Adrenal gland (tissue), 9 donors: ENCODE measurements at regions not wholly inside any gene's neighbourhood (a gene's known extent, or its start where the extent isn't known, plus 50 kb on each side); places are given as distances from the start of the nearest gene placed in this dataset.

Source experiments
- DNase-seq, 7 donors: peaks; one replicate each; pipeline ENCODE4 v3.0.0-alpha.2; 2019 to 2020
- H3K27ac ChIP-seq, 5 donors: fragments of 200-600 bp; sonication (generic) in 4 of 5; 1 replicate in 3 of 5; 2 replicates in 2 of 5; pipeline versions ENCODE4 v1.5.1 to v1.8.0; 2016 to 2020; ENCODE audit warnings: mild to moderate bottlenecking in 1 of 5
- H3K27me3 ChIP-seq: fragments of 200-600 bp; 2 replicates; pipeline ENCODE4 v1.8.0; 2021
- H3K36me3 ChIP-seq, 2 donors: fragments of 200-600 bp; replicated peaks in 1 of 2; 1 replicate in 1 of 2; 2 replicates in 1 of 2; pipeline versions ENCODE4 v1.5.1 to v1.8.0; 2018 to 2022
- H3K4me1 ChIP-seq, 2 donors: fragments of 200-600 bp; replicated peaks in 1 of 2; 1 replicate in 1 of 2; 2 replicates in 1 of 2; pipeline versions ENCODE4 v1.5.1 to v1.8.0; 2018 to 2021
- H3K4me3 ChIP-seq, 4 donors: fragments of 200-600 bp; sonication (generic) in 3 of 4; one replicate each; pipeline ENCODE4 v1.5.1; 2016 to 2018
- H3K9me3 ChIP-seq, 3 donors: fragments of 200-600 bp; sonication (generic) in 1 of 3; replicated peaks in 1 of 3; 1 replicate in 2 of 3; 2 replicates in 1 of 3; pipeline versions ENCODE4 v1.5.1 to v1.8.0; 2016 to 2021
- POLR2A ChIP-seq, 2 donors: fragments of 450-650 bp; IDR thresholded peaks; one replicate each; pipeline ENCODE4 v1.6.1; 2017; ENCODE audit warnings: antibody characterized with exemption in 2 of 2, mild to moderate bottlenecking in 2 of 2, moderate library complexity in 1 of 2
- WGBS, 4 donors: extraction: QIAGEN DNeasy Blood & Tissue Kit in 2 of 4; methylation state at CpG; one replicate each; pipeline versions ENCODE4 v1.1.5 to v1.1.7; 2013 to 2017; 5-methylcytosine and 5-hydroxymethylcytosine counted together
- intact Hi-C, 2 donors: fragments of 100-400 bp; cut with DNase I; formaldehyde crosslinking; loops; one replicate each; pipeline versions ENCODE4 v1.14.1 to v1.15.0; 2022 to 2023
- TF ChIP-seq, protein P1 (sequence below), 6 experiments: fragments of 450-650 bp in 4 of 6; fragments of 200-600 bp in 2 of 6; sonication (generic) in 1 of 6; IDR thresholded peaks; 1 replicate in 5 of 6; 2 replicates in 1 of 6; pipeline versions ENCODE4 v1.5.1 to v1.8.0; 2016 to 2021; ENCODE audit warnings: antibody characterized with exemption in 6 of 6, mild to moderate bottlenecking in 2 of 6, moderate library complexity in 1 of 6
- donor health status: healthy with polysubstance abuse.
- donor health status: Bipolar disorder and iron deficiency.
- donor health status: DM: yes; HTN: yes; CAD: no.
- donor health status: DM: no; HTN: no; CAD: no.
- donor health status: DM: no; HTN: no; CAD: no.

DNA sequence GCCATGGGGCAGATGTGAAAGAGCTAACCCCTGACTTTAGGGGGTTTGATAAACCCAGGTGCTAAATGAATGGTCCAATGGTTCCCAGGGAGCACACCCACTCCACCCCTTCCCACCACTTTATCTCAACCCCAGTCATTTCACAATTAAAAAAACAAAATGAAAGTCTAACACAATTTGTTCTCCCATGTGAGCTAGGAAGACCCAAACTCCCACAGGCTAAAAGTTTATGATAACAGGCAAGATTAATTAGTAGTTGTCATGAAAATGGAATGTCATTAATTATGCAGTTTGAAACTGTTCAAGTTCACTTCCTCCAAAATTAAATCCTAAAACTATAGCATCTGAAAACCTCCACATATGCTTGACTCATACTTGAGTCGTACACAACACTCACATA is 63.3 kb upstream of the TPM1 start:
- no peaks in the 10 kb centered on the region for H3K9me3 ChIP-seq
- no peaks in the 10 kb centered on the region for H3K36me3 ChIP-seq
- no peaks in the 10 kb centered on the region for H3K27me3 ChIP-seq
- 67 to 97% (median 89%) methylated on average over 1 of the region's 1 CpG for WGBS, 4 donors
- TF ChIP-seq, protein P1, sequence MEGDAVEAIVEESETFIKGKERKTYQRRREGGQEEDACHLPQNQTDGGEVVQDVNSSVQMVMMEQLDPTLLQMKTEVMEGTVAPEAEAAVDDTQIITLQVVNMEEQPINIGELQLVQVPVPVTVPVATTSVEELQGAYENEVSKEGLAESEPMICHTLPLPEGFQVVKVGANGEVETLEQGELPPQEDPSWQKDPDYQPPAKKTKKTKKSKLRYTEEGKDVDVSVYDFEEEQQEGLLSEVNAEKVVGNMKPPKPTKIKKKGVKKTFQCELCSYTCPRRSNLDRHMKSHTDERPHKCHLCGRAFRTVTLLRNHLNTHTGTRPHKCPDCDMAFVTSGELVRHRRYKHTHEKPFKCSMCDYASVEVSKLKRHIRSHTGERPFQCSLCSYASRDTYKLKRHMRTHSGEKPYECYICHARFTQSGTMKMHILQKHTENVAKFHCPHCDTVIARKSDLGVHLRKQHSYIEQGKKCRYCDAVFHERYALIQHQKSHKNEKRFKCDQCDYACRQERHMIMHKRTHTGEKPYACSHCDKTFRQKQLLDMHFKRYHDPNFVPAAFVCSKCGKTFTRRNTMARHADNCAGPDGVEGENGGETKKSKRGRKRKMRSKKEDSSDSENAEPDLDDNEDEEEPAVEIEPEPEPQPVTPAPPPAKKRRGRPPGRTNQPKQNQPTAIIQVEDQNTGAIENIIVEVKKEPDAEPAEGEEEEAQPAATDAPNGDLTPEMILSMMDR (IDR thresholded peaks at IDR 0.05): no peak
- no peak for TF ChIP-seq POLR2A (IDR thresholded peaks at IDR 0.05)
- DNase-seq: no peak
- H3K4me1 ChIP-seq: no peaks in the 10 kb centered on the region
- no peak overlapping the region for H3K27ac ChIP-seq
- intact Hi-C loops: no loop called here
- no peak overlapping the region for H3K4me3 ChIP-seq

DNA sequence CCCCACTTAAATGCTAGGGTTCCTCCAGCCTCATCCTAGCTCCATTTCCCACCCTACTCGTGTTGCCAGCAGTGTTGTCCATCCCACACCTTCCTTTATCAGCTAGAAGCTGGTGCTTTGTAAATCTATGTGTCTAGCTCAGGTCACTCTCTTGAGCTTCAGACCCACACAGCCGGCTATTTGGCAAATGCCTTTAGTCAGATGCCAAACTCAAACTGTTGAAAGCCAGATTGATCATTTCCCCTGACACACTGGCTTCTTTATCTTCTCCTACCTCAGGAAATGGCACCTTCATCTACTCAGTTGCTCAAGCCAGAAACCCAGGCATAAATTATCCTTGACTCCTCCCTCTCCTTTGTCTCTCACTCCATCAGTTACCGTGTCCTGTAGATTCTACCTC is 61.5 kb upstream of the TPM1 start:
- H3K27ac ChIP-seq: no peak overlapping the region
- TF ChIP-seq, protein P1 (IDR thresholded peaks at IDR 0.05): no peak
- no peak for TF ChIP-seq POLR2A (IDR thresholded peaks at IDR 0.05)
- 67 to 82% (median 75%) methylated on average over 3 of the region's 3 CpGs for WGBS, 4 donors
- no peaks in the 10 kb centered on the region for H3K27me3 ChIP-seq
- DNase-seq: no peak
- intact Hi-C loops: no loop called here
- H3K36me3 ChIP-seq: no peaks in the 10 kb centered on the region
- H3K9me3 ChIP-seq: no peaks in the 10 kb centered on the region
- H3K4me3 ChIP-seq: no peak overlapping the region
- no peaks in the 10 kb centered on the region for H3K4me1 ChIP-seq

DNA sequence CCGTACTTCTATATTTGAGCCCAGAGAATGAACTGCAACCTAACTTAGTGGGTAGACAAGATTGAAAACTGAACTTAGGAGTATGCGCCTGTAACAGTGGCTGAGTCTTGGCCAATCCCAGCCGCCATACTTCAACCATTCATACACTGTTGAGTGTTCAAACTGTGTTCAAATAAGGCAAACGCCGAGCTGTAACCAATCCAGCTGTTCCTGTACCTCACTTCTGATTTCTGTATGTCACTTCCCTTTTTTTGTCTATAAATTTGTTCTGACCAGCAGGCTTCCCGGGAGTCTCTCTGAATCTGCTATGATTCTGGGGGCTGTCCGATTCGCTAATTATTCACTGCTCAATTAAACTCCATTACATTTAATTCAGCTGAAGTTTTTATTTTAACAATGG is 58.6 kb upstream of the TPM1 start:
- Histone ChIP-seq H3K27me3 (no peaks in the 10 kb centered on the region), H3K36me3 (no peaks in the 10 kb centered on the region), H3K4me3 (no peak overlapping the region), H3K9me3 (no peaks in the 10 kb centered on the region), H3K4me1 (no peaks in the 10 kb centered on the region), H3K27ac (no peak overlapping the region)
- TF ChIP-seq, protein P1 (IDR thresholded peaks at IDR 0.05): no peak
- TF ChIP-seq POLR2A (IDR thresholded peaks at IDR 0.05): no peak
- WGBS, 4 donors: 78 to 88% (median 85%) methylated on average over 8 of the region's 8 CpGs
- intact Hi-C loops: no loop called here
- no peak for DNase-seq

DNA sequence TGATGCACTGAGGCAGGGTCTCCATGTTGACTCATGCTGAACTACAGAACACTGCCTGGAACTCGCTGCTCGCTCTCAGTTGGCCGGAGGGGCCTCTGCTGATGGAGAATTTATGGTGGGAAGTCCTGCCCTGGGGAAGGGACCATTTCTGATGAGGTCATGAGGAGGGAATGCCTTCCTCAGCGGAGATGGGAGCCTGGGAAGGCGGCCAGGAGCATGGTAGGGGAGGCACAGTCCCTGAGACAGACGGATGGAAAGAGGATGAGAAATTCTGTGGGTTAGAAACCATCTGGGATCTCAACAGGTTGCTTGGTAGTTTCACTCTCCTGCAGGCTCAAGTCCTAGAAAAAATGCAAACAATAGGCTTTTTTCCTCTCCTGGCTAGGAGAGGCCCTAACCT is 56.8 kb upstream of the TPM1 start:
- no peak overlapping the region for H3K4me3 ChIP-seq
- no peaks in the 10 kb centered on the region for H3K9me3 ChIP-seq
- H3K36me3 ChIP-seq: no peaks in the 10 kb centered on the region
- no peak for TF ChIP-seq POLR2A (IDR thresholded peaks at IDR 0.05)
- TF ChIP-seq, protein P1 (IDR thresholded peaks at IDR 0.05): no peak
- 73 to 81% (median 79%) methylated on average over 6 of the region's 6 CpGs for WGBS, 4 donors
- H3K4me1 ChIP-seq: no peaks in the 10 kb centered on the region
- intact Hi-C loops: no loop called here
- no peak for DNase-seq
- no peak overlapping the region for H3K27ac ChIP-seq
- H3K27me3 ChIP-seq: no peaks in the 10 kb centered on the region
